WTC11 (cell line): ENCODE measurements at regions not wholly inside any gene's neighbourhood (a gene's known extent, or its start where the extent isn't known, plus 50 kb on each side); places are given as distances from the start of the nearest gene placed in this dataset.

Experiments used
- ATAC-seq: fragments of 200-7000 bp; cut with Tn5 transposase; 2 replicates; pipeline ENCODE4 v1.10.0; 2021; ENCODE audit warnings: mild to moderate bottlenecking, moderate library complexity
- CTCF ChIA-PET: fragments of 300-600 bp; sonication (Branson Sonifier 250); formaldehyde crosslinking; loops from one replicate; lab custom pipeline; 2021; ENCODE audit warnings: antibody characterized with exemption; lab: Charles Lee
- POLR2A ChIA-PET: fragments of 350-600 bp; sonication (Branson Sonifier 250); formaldehyde crosslinking; loops from one replicate; lab custom pipeline; 2021; ENCODE audit warnings: antibody characterized with exemption; lab: Charles Lee
- DNase-seq: peaks from one replicate; pipeline ENCODE4 v3.0.0; 2021; ENCODE audit warnings: low spot score
- H3K27ac Mint-ChIP-seq: 2 replicates; pipeline ENCODE4 v1.8.0; 2021; ENCODE audit warnings: mixed read lengths
- H3K27me3 Mint-ChIP-seq: 2 replicates; pipeline ENCODE4 v1.8.0; 2021; ENCODE audit warnings: low read depth, mild to moderate bottlenecking, moderate library complexity, mixed read lengths
- H3K36me3 Mint-ChIP-seq: 2 replicates; pipeline ENCODE4 v1.8.0; 2021; ENCODE audit warnings: mixed read lengths
- H3K4me1 Mint-ChIP-seq: 2 replicates; pipeline ENCODE4 v1.8.0; 2022; ENCODE audit warnings: mixed read lengths
- H3K4me3 Mint-ChIP-seq: 2 replicates; pipeline ENCODE4 v1.8.0; 2021; ENCODE audit warnings: mild to moderate bottlenecking, moderate library complexity, mixed read lengths
- H3K9me3 Mint-ChIP-seq: 2 replicates; pipeline ENCODE4 v1.8.0; 2021; ENCODE audit warnings: mixed read lengths
- CBFB ChIP-seq: sonication (generic); formaldehyde crosslinking; IDR thresholded peaks from 2 replicates; pipeline ENCODE4 v1.8.1; 2022; ENCODE audit warnings: mild to moderate bottlenecking, low read depth, missing genetic modification reagents
- CDX4 ChIP-seq: fragments of 250-450 bp; sonication (Bioruptor Pico); IDR thresholded peaks from 2 replicates; pipeline ENCODE4 v1.9.0; 2021; ENCODE audit warnings: moderate library complexity, mild to moderate bottlenecking, inconsistent platforms, borderline replicate concordance
- CTCF ChIP-seq: fragments of 200-600 bp; IDR thresholded peaks from 2 replicates; pipeline ENCODE4 v1.8.0; 2022; ENCODE audit warnings: antibody characterized with exemption
- ESRRA ChIP-seq: sonication (generic); formaldehyde crosslinking; IDR thresholded peaks from 2 replicates; pipeline ENCODE4 v1.8.1; 2022; ENCODE audit warnings: mild to moderate bottlenecking, missing genetic modification reagents, borderline replicate concordance
- FOXK1 ChIP-seq: sonication (generic); formaldehyde crosslinking; IDR thresholded peaks from 2 replicates; pipeline ENCODE4 v1.8.0; 2022; ENCODE audit warnings: mild to moderate bottlenecking, moderate library complexity, missing genetic modification reagents
- HMGA2 ChIP-seq: fragments of 250-450 bp; sonication (Bioruptor Pico); IDR thresholded peaks from 2 replicates; pipeline ENCODE4 v1.4.0; 2021; ENCODE audit warnings: mild to moderate bottlenecking, moderate library complexity
- NR3C1 ChIP-seq: sonication (generic); formaldehyde crosslinking; conservative IDR thresholded peaks from 2 replicates; pipeline ENCODE4 v1.8.1; 2023; ENCODE audit warnings: low read depth, mild to moderate bottlenecking, missing genetic modification reagents
- PRDM15 ChIP-seq: sonication (generic); formaldehyde crosslinking; IDR thresholded peaks from 2 replicates; pipeline ENCODE4 v1.8.0; 2022; ENCODE audit warnings: missing genetic modification reagents
- TCF7 ChIP-seq: sonication (generic); formaldehyde crosslinking; IDR thresholded peaks from 2 replicates; pipeline ENCODE4 v1.8.0; 2022; ENCODE audit warnings: mild to moderate bottlenecking, low read depth, missing genetic modification reagents, moderate library complexity
- ZNF138 ChIP-seq: sonication (generic); formaldehyde crosslinking; conservative IDR thresholded peaks from 2 replicates; pipeline ENCODE4 v1.8.1; 2022; ENCODE audit warnings: mild to moderate bottlenecking, moderate library complexity, missing genetic modification reagents
- ZNF219 ChIP-seq: sonication (generic); formaldehyde crosslinking; IDR thresholded peaks from 2 replicates; pipeline ENCODE4 v1.8.0; 2023; ENCODE audit warnings: missing genetic modification reagents, mild to moderate bottlenecking, borderline replicate concordance
- ZNF232 ChIP-seq: sonication (generic); formaldehyde crosslinking; IDR thresholded peaks from 2 replicates; pipeline ENCODE4 v1.8.0; 2022; ENCODE audit warnings: mild to moderate bottlenecking, missing genetic modification reagents
- ZNF512 ChIP-seq: sonication (generic); formaldehyde crosslinking; IDR thresholded peaks from 2 replicates; pipeline ENCODE4 v1.8.1; 2022; ENCODE audit warnings: missing genetic modification reagents, borderline replicate concordance
- ZNF671 ChIP-seq: fragments of 250-450 bp; sonication (Bioruptor Pico); IDR thresholded peaks from 2 replicates; pipeline ENCODE4 v1.8.0; 2021; ENCODE audit warnings: mild to moderate bottlenecking
- TF ChIP-seq, protein P1 (sequence below): sonication (generic); formaldehyde crosslinking; IDR thresholded peaks from 2 replicates; pipeline ENCODE4 v1.8.1; 2023; ENCODE audit warnings: mild to moderate bottlenecking, missing genetic modification reagents, borderline replicate concordance

DNA sequence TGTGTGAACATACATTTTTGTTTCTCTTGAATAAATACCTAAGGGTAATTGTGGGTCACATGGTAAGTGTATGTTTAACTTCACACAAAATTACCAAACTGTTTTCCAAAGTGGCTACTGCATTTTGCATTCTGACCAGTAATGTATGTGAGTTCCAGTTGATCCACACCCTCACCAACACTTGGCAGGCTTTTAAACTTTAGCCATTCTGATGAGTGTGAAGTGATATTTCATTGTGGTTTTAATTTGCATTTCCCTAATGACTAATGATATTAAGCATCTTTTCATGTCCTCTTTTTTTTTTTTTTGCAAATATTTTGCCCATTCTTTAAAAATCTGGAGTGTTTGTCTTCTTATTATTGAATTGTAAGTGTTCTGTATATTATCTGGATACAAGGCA lies 53.5 kb upstream of the MAST4 start:
- no peak for ATAC-seq
- CTCF ChIA-PET: interaction anchor here (1.5 kb wide), 1 partner anchor 48 kb away, joined by 3 read pairs; no protein-coding TSS in a partner anchor
- H3K9me3 Mint-ChIP-seq: peaks cover 45% of the 10 kb centered on the region
- H3K27ac Mint-ChIP-seq: no peak overlapping the region
- no peaks in the 10 kb centered on the region for H3K27me3 Mint-ChIP-seq
- POLR2A ChIA-PET: no interaction called here
- H3K4me1 Mint-ChIP-seq: no peaks in the 10 kb centered on the region
- H3K4me3 Mint-ChIP-seq: no peak overlapping the region
- TF ChIP-seq ZNF219 (no peak), ESRRA (no peak), ZNF671 (CRISPR knock-in tag) (no peak), CTCF (no peak), HMGA2 (CRISPR knock-in tag) (no peak), TCF7 (CRISPR knock-in tag) (no peak), NR3C1 (CRISPR knock-in tag) (no peak), CDX4 (no peak), ZNF512 (CRISPR knock-in tag) (no peak), PRDM15 (CRISPR knock-in tag) (no peak), ZNF232 (CRISPR knock-in tag) (no peak), CBFB (CRISPR knock-in tag) (no peak), FOXK1 (no peak), ZNF138 (CRISPR knock-in tag) (no peak)
- TF ChIP-seq, protein P1, sequence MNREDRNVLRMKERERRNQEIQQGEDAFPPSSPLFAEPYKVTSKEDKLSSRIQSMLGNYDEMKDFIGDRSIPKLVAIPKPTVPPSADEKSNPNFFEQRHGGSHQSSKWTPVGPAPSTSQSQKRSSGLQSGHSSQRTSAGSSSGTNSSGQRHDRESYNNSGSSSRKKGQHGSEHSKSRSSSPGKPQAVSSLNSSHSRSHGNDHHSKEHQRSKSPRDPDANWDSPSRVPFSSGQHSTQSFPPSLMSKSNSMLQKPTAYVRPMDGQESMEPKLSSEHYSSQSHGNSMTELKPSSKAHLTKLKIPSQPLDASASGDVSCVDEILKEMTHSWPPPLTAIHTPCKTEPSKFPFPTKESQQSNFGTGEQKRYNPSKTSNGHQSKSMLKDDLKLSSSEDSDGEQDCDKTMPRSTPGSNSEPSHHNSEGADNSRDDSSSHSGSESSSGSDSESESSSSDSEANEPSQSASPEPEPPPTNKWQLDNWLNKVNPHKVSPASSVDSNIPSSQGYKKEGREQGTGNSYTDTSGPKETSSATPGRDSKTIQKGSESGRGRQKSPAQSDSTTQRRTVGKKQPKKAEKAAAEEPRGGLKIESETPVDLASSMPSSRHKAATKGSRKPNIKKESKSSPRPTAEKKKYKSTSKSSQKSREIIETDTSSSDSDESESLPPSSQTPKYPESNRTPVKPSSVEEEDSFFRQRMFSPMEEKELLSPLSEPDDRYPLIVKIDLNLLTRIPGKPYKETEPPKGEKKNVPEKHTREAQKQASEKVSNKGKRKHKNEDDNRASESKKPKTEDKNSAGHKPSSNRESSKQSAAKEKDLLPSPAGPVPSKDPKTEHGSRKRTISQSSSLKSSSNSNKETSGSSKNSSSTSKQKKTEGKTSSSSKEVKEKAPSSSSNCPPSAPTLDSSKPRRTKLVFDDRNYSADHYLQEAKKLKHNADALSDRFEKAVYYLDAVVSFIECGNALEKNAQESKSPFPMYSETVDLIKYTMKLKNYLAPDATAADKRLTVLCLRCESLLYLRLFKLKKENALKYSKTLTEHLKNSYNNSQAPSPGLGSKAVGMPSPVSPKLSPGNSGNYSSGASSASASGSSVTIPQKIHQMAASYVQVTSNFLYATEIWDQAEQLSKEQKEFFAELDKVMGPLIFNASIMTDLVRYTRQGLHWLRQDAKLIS: no peak
- DNase-seq: no peak
- peaks cover 12% of the 10 kb centered on the region for H3K36me3 Mint-ChIP-seq
